Smooth muscle cell (in vitro differentiated cells): ENCODE measurements at regions not wholly inside any gene's neighbourhood (a gene's known extent, or its start where the extent isn't known, plus 50 kb on each side); places are given as distances from the start of the nearest gene placed in this dataset.

ENCODE experiments used
- DNase-seq: peaks from one replicate; lab custom pipeline; 2025; ENCODE audit not compliant: unreplicated experiment; lab: John Stamatoyannopoulos, UW
- H2AFZ ChIP-seq: fragments of 200-600 bp; sonication (generic); 2 replicates; pipeline ENCODE4 v1.6.0; 2016; ENCODE audit warnings: antibody characterized with exemption, low read depth, mild to moderate bottlenecking
- H3F3A ChIP-seq: fragments of 200-600 bp; sonication (generic); 2 replicates; pipeline ENCODE4 v1.6.0; 2017; ENCODE audit warnings: antibody characterized with exemption, low read depth
- H3K27ac ChIP-seq: fragments of 200-600 bp; sonication (generic); 2 replicates; pipeline ENCODE4 v1.5.1; 2016; ENCODE audit warnings: low read depth, mild to moderate bottlenecking
- H3K27me3 ChIP-seq: fragments of 200-600 bp; sonication (generic); 2 replicates; pipeline ENCODE4 v1.6.1; 2016; ENCODE audit warnings: low read depth, mild to moderate bottlenecking
- H3K36me3 ChIP-seq: fragments of 200-600 bp; sonication (generic); 2 replicates; pipeline ENCODE4 v1.5.1; 2016; ENCODE audit warnings: low read depth
- H3K4me1 ChIP-seq: fragments of 200-600 bp; sonication (generic); 2 replicates; pipeline ENCODE4 v1.5.1; 2016; ENCODE audit warnings: low read depth
- H3K4me2 ChIP-seq: fragments of 200-600 bp; sonication (generic); 2 replicates; pipeline ENCODE4 v1.6.0; 2016; ENCODE audit warnings: mild to moderate bottlenecking
- H3K4me3 ChIP-seq: fragments of 200-600 bp; sonication (generic); 2 replicates; pipeline ENCODE4 v1.5.1; 2016; ENCODE audit warnings: mild to moderate bottlenecking
- H3K79me2 ChIP-seq: fragments of 200-600 bp; sonication (generic); 2 replicates; pipeline ENCODE4 v1.6.0; 2016; ENCODE audit warnings: low read depth, mild to moderate bottlenecking
- H3K9ac ChIP-seq: fragments of 200-600 bp; sonication (generic); 2 replicates; pipeline ENCODE4 v1.6.0; 2016; ENCODE audit warnings: low read depth
- H3K9me3 ChIP-seq: fragments of 200-600 bp; sonication (generic); replicated peaks from 2 replicates; pipeline ENCODE4 v1.5.1; 2016; ENCODE audit warnings: low read depth
- H4K20me1 ChIP-seq: fragments of 200-600 bp; sonication (generic); 2 replicates; pipeline ENCODE4 v1.6.0; 2016; ENCODE audit warnings: low read depth
- CTCF ChIP-seq: fragments of 200-600 bp; sonication (generic); IDR thresholded peaks from 2 replicates; pipeline ENCODE4 v1.5.1; 2017; ENCODE audit warnings: borderline replicate concordance, mild to moderate bottlenecking, antibody characterized with exemption; ENCODE audit not compliant: insufficient read depth, poor library complexity, severe bottlenecking
- WGBS: methylation state at CpG from one replicate; pipeline ENCODE4 v1.1.7; 2016; ENCODE audit warnings: low lambda C conversion rate; 5-methylcytosine and 5-hydroxymethylcytosine counted together

- H3K27me3 ChIP-seq: no peaks in the 10 kb centered on the region
- H3K4me1 ChIP-seq: no peaks in the 10 kb centered on the region
- H3K9ac ChIP-seq: no peak overlapping the region
- no peaks in the 10 kb centered on the region for H3K79me2 ChIP-seq
- no peak for DNase-seq
- no peaks in the 10 kb centered on the region for H3K36me3 ChIP-seq
- no peak overlapping the region for H3K4me2 ChIP-seq
- TF ChIP-seq CTCF: no peak
- no peak overlapping the region for H2AFZ ChIP-seq
- H3K9me3 ChIP-seq: no peaks in the 10 kb centered on the region
- no peak overlapping the region for H3K27ac ChIP-seq
- H3F3A ChIP-seq: no peaks in the 10 kb centered on the region
- H3K4me3 ChIP-seq: no peak overlapping the region
- no peaks in the 10 kb centered on the region for H4K20me1 ChIP-seq
Observed at GRCh38 chr11:23859087-23859486, 637.8 kb upstream of the LUZP2 start.

DNA sequence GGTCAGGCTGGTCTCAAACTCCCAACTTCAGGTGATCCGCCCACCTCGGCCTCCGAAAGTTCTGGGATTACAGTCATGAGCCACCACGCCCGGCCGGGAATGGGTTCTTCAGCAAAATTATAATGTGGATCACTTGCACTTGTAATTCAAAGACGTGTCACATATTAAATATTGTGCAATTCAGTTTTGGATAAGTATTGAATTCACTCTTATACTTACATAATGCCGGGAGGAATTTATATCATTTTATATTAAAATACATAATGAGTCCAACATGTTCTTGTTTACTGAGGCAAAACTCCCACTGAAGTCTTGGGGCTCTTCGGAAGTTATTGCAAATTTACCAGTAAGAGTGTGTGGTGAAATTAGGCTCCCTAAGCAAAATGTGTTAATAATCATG lies 635.2 kb upstream of the LUZP2 start:
- H3K4me2 ChIP-seq: no peak overlapping the region
- no peaks in the 10 kb centered on the region for H4K20me1 ChIP-seq
- H3K79me2 ChIP-seq: no peaks in the 10 kb centered on the region
- no peak overlapping the region for H3K27ac ChIP-seq
- no peak for DNase-seq
- WGBS: 96% methylated on average over 9 of the region's 9 CpGs
- no peaks in the 10 kb centered on the region for H3K9me3 ChIP-seq
- no peaks in the 10 kb centered on the region for H3K27me3 ChIP-seq
- H3K36me3 ChIP-seq: no peaks in the 10 kb centered on the region
- no peak overlapping the region for H3K4me3 ChIP-seq
- no peak for TF ChIP-seq CTCF
- H3K9ac ChIP-seq: no peak overlapping the region
- no peaks in the 10 kb centered on the region for H3K4me1 ChIP-seq
- no peak overlapping the region for H2AFZ ChIP-seq
- H3F3A ChIP-seq: no peaks in the 10 kb centered on the region

- Histone ChIP-seq H2AFZ (peak overlapping the region; percentile 15), H3K9me3 (no peaks in the 10 kb centered on the region), H3K4me2 (no peak overlapping the region), H3K9ac (no peak overlapping the region), H3K27ac (peak overlapping the region; percentile 50), H4K20me1 (no peaks in the 10 kb centered on the region), H3K4me1 (no peaks in the 10 kb centered on the region), H3K79me2 (no peaks in the 10 kb centered on the region), H3K27me3 (no peaks in the 10 kb centered on the region), H3F3A (no peaks in the 10 kb centered on the region), H3K4me3 (no peak overlapping the region), H3K36me3 (no peaks in the 10 kb centered on the region)
- no peak for TF ChIP-seq CTCF
- no peak for DNase-seq
- WGBS: 62% methylated on average over 4 of the region's 4 CpGs
Observed at GRCh38 chr11:23865341-23865975, 631.4 kb upstream of the LUZP2 start.

GRCh38 chr11:23866641-23867040 lies 630.2 kb upstream of the LUZP2 start:
- no peaks in the 10 kb centered on the region for H3K36me3 ChIP-seq
- no peak for DNase-seq

More at GRCh38 chr11:23866641-23867040, 630.2 kb upstream of the LUZP2 start:
- Histone ChIP-seq H3K9ac (no peak overlapping the region), H3K27me3 (no peaks in the 10 kb centered on the region), H4K20me1 (no peaks in the 10 kb centered on the region), H3K4me3 (no peak overlapping the region), H3K9me3 (no peaks in the 10 kb centered on the region), H3K4me1 (no peaks in the 10 kb centered on the region), H3K4me2 (no peak overlapping the region), H3K27ac (no peak overlapping the region), H3K79me2 (no peaks in the 10 kb centered on the region), H3F3A (no peaks in the 10 kb centered on the region), H2AFZ (no peak overlapping the region)
- no peak for TF ChIP-seq CTCF
- WGBS: 76% methylated on average over 1 of the region's 1 CpG
